ENCODE measurements at regions not wholly inside any gene's neighbourhood (a gene's known extent, or its start where the extent isn't known, plus 50 kb on each side); places are given as distances from the start of the nearest gene placed in this dataset.

DNA sequence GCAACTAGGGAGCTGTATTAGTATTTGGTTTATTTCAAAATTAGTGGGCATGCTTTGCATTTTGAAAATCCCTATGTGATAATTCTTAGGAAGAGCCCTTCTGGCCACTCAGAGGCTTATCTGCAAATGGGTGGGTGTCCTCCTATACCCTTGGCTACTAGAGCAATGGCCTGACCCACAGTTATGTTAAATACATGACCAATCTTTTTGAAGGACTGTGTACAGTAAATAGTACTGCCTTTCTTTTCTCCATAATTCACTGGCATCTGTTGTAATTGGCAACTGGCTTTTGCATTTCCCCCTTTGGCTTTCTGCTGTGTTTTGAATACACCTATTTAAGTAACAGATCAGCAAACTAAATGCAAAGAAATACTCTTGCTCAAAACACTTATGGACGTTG lies 175.4 kb downstream of the ANXA2 start:
- Histone ChIP-seq H3K27me3 (ENCODE audit: insufficient read depth, low read length, poor library complexity) (peaks cover 2% of the 10 kb centered on the region), H3K36me3 (ENCODE audit: insufficient read depth, low read length) (no peaks in the 10 kb centered on the region), H3K79me2 (ENCODE audit: insufficient read depth, low read length) (no peaks in the 10 kb centered on the region), H3K9ac (ENCODE audit: low read depth, low read length) (no peak overlapping the region), H2AFZ (ENCODE audit: low read depth, low read length) (no peak overlapping the region), H3K4me2 (ENCODE audit: insufficient read depth, low read length) (no peak overlapping the region), H4K20me1 (ENCODE audit: insufficient read depth, low read length) (no peaks in the 10 kb centered on the region), H3K4me1 (ENCODE audit: insufficient read depth, low read length) (no peaks in the 10 kb centered on the region), H3K4me3 (ENCODE audit: low read depth in 1 of 2, low read length in 2 of 2) (no peak overlapping the region), H3K27ac (ENCODE audit: low read length) (no peak overlapping the region), H3K9me3 (ENCODE audit: insufficient read depth, low read length, severe bottlenecking) (no peaks in the 10 kb centered on the region)
- TF ChIP-seq, protein P1, sequence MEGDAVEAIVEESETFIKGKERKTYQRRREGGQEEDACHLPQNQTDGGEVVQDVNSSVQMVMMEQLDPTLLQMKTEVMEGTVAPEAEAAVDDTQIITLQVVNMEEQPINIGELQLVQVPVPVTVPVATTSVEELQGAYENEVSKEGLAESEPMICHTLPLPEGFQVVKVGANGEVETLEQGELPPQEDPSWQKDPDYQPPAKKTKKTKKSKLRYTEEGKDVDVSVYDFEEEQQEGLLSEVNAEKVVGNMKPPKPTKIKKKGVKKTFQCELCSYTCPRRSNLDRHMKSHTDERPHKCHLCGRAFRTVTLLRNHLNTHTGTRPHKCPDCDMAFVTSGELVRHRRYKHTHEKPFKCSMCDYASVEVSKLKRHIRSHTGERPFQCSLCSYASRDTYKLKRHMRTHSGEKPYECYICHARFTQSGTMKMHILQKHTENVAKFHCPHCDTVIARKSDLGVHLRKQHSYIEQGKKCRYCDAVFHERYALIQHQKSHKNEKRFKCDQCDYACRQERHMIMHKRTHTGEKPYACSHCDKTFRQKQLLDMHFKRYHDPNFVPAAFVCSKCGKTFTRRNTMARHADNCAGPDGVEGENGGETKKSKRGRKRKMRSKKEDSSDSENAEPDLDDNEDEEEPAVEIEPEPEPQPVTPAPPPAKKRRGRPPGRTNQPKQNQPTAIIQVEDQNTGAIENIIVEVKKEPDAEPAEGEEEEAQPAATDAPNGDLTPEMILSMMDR (IDR thresholded peaks at IDR 0.05; ENCODE audit: borderline replicate concordance, extremely low read depth, low read length, poor library complexity, severe bottlenecking), result no peak
- no peak for TF ChIP-seq EZH2 (IDR thresholded peaks at IDR 0.05; ENCODE audit: borderline replicate concordance, low read depth, low read length, severe bottlenecking)
- DNase-seq, result no peak
- no peak for ATAC-seq (ENCODE audit: insufficient read depth, low read depth)

- H3K36me3 ChIP-seq (ENCODE audit: insufficient read depth, low read length), result no peaks in the 10 kb centered on the region
- H3K79me2 ChIP-seq (ENCODE audit: insufficient read depth, low read length), result no peaks in the 10 kb centered on the region
- no peak overlapping the region for H3K4me2 ChIP-seq (ENCODE audit: insufficient read depth, low read length)
- H3K27ac ChIP-seq (ENCODE audit: low read length), result no peak overlapping the region
- no peak for DNase-seq
- no peaks in the 10 kb centered on the region for H4K20me1 ChIP-seq (ENCODE audit: insufficient read depth, low read length)
- no peaks in the 10 kb centered on the region for H3K4me1 ChIP-seq (ENCODE audit: insufficient read depth, low read length)
- no peak for ATAC-seq (ENCODE audit: insufficient read depth, low read depth)
- H3K9ac ChIP-seq (ENCODE audit: low read depth, low read length), result no peak overlapping the region
- H3K27me3 ChIP-seq (ENCODE audit: insufficient read depth, low read length, poor library complexity), result peaks cover 2% of the 10 kb centered on the region
- no peak overlapping the region for H2AFZ ChIP-seq (ENCODE audit: low read depth, low read length)
- H3K4me3 ChIP-seq (ENCODE audit: low read depth in 1 of 2, low read length in 2 of 2), result no peak overlapping the region
- H3K9me3 ChIP-seq (ENCODE audit: insufficient read depth, low read length, severe bottlenecking), result no peaks in the 10 kb centered on the region
- TF ChIP-seq EZH2 (IDR thresholded peaks at IDR 0.05; ENCODE audit: borderline replicate concordance, low read depth, low read length, severe bottlenecking), result no peak
- TF ChIP-seq, protein P1 (IDR thresholded peaks at IDR 0.05; ENCODE audit: borderline replicate concordance, extremely low read depth, low read length, poor library complexity, severe bottlenecking), result no peak
These were observed 174.6 kb downstream of the ANXA2 start for GRCh38 chr15:60223176-60223575.

- Histone ChIP-seq H3K4me1 (ENCODE audit: insufficient read depth, low read length) (no peaks in the 10 kb centered on the region), H3K36me3 (ENCODE audit: insufficient read depth, low read length) (no peaks in the 10 kb centered on the region), H4K20me1 (ENCODE audit: insufficient read depth, low read length) (no peaks in the 10 kb centered on the region), H2AFZ (ENCODE audit: low read depth, low read length) (no peak overlapping the region), H3K4me3 (ENCODE audit: low read depth in 1 of 2, low read length in 2 of 2) (no peak overlapping the region), H3K27me3 (ENCODE audit: insufficient read depth, low read length, poor library complexity) (peaks cover 5% of the 10 kb centered on the region), H3K4me2 (ENCODE audit: insufficient read depth, low read length) (no peak overlapping the region), H3K27ac (ENCODE audit: low read length) (no peak overlapping the region), H3K9ac (ENCODE audit: low read depth, low read length) (no peak overlapping the region), H3K79me2 (ENCODE audit: insufficient read depth, low read length) (no peaks in the 10 kb centered on the region), H3K9me3 (ENCODE audit: insufficient read depth, low read length, severe bottlenecking) (no peaks in the 10 kb centered on the region)
- DNase-seq (no peak), ATAC-seq (ENCODE audit: insufficient read depth, low read depth) (no peak)
- no peak for TF ChIP-seq EZH2 (IDR thresholded peaks at IDR 0.05; ENCODE audit: borderline replicate concordance, low read depth, low read length, severe bottlenecking)
- TF ChIP-seq, protein P1 (IDR thresholded peaks at IDR 0.05; ENCODE audit: borderline replicate concordance, extremely low read depth, low read length, poor library complexity, severe bottlenecking), result no peak
These were observed 170.9 kb downstream of the ANXA2 start for GRCh38 chr15:60226924-60227323.

DNA sequence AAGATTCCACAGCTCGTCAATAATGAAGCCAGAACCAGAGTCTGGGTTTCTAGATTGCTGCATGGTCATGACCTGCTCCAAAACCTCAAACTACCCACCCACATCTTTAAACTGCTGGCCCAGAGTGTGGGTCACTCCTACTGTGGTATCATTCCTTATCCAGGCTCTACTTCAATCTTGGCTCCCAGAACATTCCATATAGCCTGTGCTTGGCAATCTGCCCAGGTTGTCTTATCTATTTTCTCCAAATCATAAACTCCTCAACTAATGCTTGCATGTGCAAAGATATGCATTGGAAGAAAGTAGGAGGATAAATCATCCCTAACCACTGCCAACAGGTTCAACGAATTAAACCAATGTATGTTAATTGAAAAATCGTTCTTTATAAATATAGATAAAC lies 169.7 kb downstream of the ANXA2 start:
- Histone ChIP-seq H3K9me3 (ENCODE audit: insufficient read depth, low read length, severe bottlenecking) (no peaks in the 10 kb centered on the region), H3K4me3 (ENCODE audit: low read depth in 1 of 2, low read length in 2 of 2) (no peak overlapping the region), H4K20me1 (ENCODE audit: insufficient read depth, low read length) (no peaks in the 10 kb centered on the region), H3K27me3 (ENCODE audit: insufficient read depth, low read length, poor library complexity) (peaks cover 5% of the 10 kb centered on the region), H3K4me1 (ENCODE audit: insufficient read depth, low read length) (no peaks in the 10 kb centered on the region), H3K27ac (ENCODE audit: low read length) (no peak overlapping the region), H3K79me2 (ENCODE audit: insufficient read depth, low read length) (no peaks in the 10 kb centered on the region), H3K36me3 (ENCODE audit: insufficient read depth, low read length) (no peaks in the 10 kb centered on the region), H3K4me2 (ENCODE audit: insufficient read depth, low read length) (no peak overlapping the region), H2AFZ (ENCODE audit: low read depth, low read length) (no peak overlapping the region), H3K9ac (ENCODE audit: low read depth, low read length) (no peak overlapping the region)
- TF ChIP-seq, protein P1 (IDR thresholded peaks at IDR 0.05; ENCODE audit: borderline replicate concordance, extremely low read depth, low read length, poor library complexity, severe bottlenecking), result no peak
- no peak for TF ChIP-seq EZH2 (IDR thresholded peaks at IDR 0.05; ENCODE audit: borderline replicate concordance, low read depth, low read length, severe bottlenecking)
- ATAC-seq (ENCODE audit: insufficient read depth, low read depth) (no peak), DNase-seq (no peak)
